HG03442 (cell line): ENCODE measurements at regions not wholly inside any gene's neighbourhood (a gene's known extent, or its start where the extent isn't known, plus 50 kb on each side); places are given as distances from the start of the nearest gene placed in this dataset.
"Not testable (repeated sequence)": the region's sequence is repeated elsewhere in the genome, so short reads cannot be mapped to it uniquely, and the experiment has no call there.

Source experiments
- ATAC-seq: cut with Tn5 transposase; IDR thresholded peaks from one replicate; pipeline ENCODE4 v1.9.1; 2021; ENCODE audit warnings: mild to moderate bottlenecking, moderate library complexity; ENCODE audit not compliant: unreplicated experiment

DNA sequence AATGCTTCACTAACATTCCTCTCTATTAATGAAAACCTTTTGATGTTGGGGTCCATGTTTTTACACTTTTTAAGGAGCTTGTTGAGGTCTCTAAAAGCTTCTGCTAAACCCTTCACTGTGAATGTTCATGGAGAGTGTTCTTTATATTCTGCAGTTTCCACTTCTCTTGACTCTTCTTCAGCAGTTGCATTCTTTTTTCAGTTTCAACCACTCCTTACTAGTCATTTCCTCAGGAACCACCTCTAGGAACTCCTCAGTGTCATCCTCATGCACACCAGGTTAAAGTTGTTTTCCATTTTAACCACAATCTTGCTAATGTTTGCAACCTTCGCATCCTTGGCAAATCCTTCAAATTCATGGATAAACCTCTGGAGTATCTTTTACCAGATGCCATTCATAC lies 821.6 kb downstream of the ANKRD7 start:
- ATAC-seq: no peak

DNA sequence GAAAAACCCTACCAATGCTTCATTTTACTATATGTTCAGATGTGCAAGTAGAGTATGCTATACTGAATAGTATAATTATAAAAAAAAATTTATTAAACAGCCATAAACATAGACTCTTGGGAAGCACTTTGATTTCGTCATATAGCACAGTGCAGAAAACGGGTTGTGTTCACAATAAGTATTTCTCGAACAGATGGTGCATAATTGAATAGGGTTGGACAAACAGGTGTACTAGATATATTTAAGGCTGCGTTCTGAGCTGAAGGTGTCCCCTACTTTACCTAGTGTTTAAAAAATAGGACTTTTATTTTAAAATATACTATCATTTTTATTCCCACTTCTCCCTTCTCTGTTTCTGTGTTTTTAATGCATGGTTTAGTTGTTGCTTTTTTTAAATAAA lies 841.5 kb downstream of the ANKRD7 start:
- ATAC-seq: no peak

DNA sequence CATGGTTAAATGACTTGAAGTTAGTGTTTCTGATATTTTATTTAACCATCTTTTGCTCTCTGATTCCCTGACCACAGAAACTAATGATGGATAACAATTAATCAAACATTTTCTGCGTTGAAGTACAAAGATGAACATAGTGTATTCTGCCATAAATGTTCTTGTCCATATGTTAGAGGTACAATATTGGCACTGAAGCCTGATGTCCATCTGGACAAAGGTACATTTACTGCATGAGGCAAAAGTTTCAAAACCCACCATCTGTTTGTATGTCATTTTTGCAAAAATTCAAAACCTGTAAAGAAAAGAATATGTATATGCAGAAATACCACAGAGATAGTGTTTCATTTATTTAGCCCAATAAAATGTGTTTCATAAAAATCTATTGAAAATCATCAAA lies 861.5 kb downstream of the ANKRD7 start:
- ATAC-seq: no peak

DNA sequence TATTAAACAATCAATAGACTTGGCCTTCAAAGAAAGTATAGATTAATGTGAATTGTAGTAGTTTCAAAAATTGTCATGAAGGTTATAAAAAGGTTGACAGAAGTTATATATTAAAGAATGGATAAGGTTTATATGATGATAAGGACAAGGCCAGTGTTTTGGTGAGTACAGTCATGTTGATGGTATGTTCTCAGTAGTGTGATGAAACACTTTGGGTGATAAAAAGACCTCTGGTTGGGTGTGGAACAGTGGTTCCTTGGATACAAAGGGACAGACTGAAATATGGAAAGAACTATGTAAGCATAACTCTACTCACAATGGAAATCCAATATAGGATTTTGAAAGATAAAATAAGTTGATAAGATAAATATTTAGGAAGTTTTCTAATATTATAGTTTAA lies 866.3 kb downstream of the ANKRD7 start:
- ATAC-seq: no peak

DNA sequence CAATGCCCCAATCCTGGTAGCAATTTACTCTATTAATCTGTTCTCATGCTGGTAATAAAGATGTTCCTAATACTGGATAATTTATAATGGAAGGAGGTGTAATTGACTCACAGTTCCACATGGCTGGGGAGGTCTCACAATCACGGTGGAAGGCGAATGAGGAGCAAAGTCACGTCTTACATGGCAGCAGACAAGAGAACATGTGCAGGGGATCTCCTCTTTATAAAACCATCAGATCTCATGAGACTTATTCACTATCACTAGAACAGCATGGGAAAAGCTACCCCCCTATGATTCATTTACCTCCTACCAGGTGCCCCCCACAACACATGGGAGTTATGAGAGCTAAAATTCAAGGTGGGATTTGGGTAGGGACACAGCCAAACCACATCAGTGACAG lies 872.2 kb downstream of the ANKRD7 start:
- no peak for ATAC-seq

DNA sequence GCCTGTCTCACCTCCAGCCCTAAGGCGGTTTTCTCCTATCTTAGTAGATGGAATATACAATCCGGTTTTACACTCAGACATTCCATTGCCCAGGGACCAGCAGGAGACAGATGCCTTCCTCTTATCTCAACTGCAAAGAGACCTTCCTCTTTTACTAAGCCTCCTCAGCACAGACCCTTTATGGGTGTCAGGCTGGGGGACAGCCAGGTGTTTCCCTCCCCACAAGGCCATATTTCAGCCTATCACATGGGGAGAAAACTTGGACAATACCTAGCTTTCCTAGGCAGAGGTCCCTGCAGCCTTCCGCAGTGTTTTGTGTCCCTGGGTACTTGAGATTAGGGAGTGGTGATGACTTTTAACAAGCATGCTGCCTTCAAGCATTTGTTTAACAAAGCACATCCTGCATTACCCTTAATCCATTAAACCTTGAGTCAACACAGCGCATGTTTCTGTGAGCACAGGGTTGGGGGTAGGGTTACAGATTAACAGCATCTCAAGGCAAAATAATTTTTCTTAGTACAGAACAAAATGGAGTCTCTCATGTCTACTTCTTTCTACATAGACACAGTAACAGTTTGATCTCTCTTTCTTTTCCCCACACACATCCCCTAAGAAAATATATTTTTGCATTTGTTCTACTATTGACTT lies 876.2 kb downstream of the ANKRD7 start:
- not testable (repeated sequence) for ATAC-seq

DNA sequence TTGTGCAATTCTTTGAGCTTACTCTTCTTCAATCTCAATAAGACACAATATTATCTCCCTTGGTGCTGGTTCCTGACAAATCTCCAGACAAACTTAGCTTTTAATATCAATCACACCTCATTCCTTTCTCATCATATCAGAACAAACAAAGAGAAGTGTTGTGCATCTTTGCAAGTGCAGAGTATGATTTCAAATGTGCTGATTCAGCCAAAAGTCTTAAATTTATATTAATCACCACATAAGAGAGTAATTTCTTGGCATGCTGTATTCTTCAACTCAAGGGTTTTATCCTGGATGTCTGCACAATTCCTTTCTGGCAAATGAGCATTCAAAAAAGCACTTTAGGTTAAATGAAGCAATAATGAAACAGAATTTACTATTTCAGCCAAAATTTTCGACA lies 877.8 kb downstream of the ANKRD7 start:
- ATAC-seq: no peak

DNA sequence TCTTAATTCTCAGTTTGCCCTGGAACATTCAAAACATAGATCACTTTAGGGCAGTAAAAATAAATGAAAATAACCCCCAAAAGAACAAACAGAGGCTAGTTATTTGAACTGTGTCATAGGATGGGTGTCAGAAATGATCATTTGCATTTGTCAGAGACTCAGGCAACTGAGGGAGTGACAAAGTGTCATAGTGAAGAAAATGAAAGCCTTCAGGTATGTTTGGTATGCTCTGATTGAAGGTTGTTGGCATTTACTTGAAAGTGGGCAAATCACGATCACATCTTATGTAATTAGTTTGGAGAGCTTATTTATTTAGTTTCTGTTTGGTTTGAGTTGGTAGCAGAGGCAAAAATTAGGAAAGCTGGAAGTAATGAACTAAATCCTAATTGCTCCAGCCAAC lies 880.9 kb downstream of the ANKRD7 start:
- ATAC-seq: no peak

DNA sequence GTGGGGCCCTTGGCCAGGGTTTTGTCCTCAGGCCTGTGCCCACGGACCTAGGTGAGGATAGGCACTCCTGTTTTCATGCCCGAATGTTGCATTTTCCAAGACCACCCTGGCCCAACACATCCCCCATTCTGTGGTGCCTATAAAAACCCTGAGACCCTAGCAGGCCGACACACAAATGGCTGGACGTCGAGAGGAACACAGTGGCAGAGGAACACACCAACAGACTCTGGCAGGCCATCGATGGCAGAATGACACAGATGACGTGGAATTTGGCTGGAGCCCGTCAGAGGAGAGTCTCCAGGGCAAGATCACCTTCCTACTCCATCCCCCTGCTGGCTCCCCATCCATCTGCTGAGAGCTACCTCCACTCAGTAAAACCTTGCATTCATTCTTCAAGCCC lies 898.8 kb downstream of the ANKRD7 start:
- ATAC-seq: no peak

DNA sequence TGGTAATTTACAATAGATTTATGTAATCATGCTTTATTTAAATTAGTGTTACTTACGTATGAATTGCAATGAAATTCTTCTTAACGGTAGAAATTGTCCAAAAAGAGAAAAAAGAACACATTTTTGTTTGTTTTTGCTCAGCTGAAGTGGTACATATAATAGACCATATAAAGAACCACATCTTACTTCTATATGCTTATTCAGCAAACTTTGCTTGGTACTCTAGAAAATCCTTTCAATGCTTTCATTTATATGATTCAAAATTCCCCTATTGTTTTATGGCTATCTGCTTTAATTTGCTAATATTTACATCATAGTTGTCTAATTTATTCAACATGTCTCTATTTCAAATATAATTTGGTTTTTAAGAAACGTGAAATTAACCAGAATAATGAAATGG lies 903.2 kb downstream of the ANKRD7 start:
- no peak for ATAC-seq

DNA sequence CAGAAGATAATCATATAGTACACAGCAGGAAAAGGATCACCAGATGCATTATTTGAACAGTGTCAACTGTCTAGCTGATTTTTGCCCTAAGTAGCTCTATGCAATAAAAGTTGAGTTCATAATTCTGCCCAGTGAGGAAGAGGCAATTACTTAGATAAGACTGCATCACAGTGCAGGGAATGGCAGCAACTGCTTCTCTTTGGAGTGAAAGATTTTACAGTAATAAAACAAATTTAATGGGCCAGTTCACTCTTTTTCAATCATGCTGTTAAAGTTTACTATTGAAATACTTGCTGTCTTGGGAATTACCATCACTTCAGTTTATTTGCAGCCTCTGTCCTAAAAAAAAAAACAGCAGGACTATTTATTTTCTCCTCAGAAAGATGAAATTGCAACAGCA lies 907.9 kb downstream of the ANKRD7 start:
- no peak for ATAC-seq

DNA sequence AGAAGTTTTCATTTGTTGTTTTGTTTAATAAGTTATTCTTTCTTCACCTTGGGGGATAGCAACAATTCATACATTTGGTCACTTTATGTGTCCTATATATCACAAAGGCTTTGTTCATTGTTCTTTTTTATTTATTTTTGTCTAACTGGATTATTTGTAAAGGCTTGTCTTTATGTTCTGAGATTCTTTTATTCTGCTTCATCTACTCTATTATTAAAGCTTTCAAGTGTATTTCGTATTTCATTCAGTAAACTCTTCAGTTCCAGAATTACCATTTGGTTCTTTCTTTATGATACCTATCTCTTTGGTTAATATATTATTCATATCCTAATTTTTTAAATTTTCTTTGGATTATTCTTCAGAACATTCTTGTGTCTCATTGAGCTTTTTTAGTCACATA lies 942.9 kb downstream of the ANKRD7 start:
- no peak for ATAC-seq

DNA sequence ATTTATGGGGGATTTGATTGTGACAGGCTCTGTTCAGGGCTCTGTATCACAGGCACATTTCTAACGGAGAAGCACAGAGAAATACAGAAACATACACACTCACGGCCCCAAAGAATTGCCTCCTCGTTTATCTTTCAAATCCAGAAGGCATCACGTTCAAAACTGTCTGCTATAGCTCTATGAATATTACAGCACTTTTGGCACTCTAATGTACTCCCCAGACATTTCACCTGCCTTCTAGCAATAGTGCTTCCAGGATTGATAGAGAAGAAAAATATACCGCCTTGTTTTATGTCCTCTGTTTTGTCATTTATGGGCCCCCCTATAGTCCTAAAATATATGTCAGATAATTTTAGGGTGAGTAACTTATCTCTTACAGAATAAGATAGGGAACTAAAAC lies 947.5 kb downstream of the ANKRD7 start:
- no peak for ATAC-seq

DNA sequence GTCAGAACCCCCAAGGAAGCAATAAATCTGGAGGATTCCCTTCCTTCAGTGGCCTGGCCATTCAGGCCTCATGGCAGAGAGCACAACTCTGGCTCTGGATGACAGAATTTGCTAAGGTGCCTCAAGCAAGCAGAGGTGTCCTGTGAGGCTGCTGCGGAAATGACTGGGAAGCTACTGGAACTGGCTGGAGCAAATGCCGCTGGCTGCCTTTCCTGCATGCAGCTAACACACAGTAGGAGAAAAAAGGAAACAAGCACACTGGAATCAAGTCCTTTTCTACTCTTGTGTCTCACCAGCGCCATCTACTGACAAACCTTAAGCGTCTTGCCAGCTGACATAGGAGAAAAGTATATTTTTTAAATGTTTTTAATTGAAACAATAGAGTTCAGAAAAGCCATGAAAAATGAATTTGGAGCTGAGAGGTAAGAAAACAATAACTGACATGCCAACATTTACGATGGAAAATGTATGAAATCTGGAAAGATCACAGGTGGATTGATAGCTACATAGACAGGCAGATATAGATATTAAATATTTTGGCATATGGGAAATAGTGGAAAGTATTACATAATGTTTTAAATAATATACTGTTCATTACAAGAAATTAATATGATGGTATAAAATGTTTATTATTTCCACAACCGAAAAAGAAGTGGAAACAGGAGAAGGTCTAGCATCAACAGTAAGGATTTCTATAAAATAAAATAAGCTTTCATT lies 951.6 kb downstream of the ANKRD7 start:
- peak; percentile 77 for ATAC-seq

DNA sequence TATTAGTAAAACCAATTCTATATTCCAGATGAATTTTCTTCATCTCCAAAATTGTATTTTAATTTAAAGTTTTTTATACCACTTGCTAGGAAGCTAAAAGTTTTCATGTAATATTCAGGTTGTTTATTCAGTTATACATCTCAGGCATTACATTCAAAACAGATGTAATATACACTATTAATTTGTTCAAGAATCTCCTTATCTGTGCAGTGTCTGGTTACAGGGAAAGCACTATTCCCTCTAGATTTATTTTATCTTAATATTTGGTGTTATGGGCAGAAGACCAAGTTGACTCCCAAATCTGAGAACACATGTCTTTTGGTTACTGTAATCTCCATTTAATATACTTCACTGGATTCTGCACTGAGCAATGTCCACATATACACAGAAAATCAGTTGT lies 953.4 kb downstream of the ANKRD7 start:
- no peak for ATAC-seq

DNA sequence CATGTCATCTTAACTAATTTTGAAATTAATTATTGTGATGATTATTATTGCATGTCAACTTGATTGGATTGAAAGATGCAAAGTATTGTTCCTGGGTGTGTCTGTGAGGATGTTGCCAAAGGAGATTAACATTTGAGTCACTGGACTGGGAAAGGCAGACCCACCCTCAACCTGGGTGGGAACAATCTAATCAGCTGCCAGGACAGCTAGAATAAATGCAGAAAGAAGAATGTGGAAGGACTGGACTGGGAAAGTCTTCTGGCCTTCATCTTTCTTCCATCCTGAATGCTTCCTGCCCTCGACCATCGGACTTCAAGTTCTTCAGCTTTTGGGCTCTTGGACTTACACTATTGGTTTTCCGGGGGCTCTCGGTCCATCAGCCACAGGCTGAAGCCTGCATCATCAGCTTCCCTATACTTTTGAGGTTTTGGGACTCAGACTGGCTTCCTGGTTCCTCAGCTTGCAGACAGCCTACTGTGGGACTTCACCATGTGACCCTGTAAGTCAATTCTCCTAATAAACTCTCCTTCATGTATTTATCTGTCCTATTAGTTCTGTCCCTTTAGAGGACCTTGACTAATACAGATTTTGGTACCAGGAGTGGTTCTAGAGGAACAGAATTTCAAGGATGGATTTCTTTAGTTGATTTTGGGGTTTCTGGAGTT lies 959.8 kb downstream of the ANKRD7 start:
- no peak for ATAC-seq

DNA sequence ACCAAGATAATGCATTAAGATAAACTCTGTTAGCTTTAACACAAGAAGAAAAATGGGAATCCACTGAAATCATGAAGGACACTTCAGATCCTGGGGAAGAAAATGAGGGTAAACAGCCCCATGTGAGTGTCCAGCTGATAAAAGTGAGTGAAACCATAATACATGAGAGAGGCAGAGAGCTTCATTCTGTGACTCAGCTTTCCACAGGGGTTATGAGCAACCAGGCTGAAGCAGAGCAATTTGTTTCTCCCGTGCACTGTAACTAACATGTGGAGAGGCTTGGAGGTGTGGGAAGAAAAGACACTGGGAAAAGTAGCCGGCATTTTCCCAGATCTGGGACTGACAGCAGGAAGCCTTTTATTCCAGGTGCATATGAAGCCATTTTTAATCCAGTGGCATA lies 971.7 kb downstream of the ANKRD7 start:
- no peak for ATAC-seq

DNA sequence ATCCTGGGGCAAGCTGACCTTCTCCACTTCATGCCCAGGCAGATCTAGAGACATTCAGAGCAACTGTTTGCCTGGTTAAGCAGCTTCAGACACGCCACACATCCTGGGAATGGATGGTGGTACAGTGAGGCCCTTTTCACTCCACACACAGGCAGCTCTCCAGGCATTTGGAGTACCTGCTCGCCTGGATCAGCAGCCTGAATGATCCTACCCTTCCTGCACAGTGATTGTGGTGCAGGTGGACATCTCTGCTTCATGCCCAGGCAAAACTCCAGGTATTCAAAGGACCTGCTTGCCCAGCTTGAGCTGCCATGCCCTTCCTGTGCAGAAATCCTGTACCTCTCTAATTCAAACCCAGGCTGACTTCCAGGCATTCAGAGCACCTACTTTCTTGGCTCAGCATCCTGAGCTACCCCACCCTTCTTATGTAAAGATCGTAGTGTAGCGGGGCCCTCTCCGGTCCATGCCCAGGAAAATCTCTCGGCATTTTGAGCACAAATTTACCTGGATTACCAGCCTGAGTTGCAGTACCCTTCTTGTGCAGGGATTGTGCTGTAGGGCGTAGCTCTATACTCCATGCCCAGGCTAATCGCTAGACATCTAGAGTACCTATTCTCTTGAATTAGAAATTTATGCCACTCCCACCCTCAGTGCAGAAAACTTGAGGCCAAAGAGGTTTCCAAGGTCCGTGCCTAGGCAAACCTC lies 972.8 kb downstream of the ANKRD7 start:
- ATAC-seq: no peak

DNA sequence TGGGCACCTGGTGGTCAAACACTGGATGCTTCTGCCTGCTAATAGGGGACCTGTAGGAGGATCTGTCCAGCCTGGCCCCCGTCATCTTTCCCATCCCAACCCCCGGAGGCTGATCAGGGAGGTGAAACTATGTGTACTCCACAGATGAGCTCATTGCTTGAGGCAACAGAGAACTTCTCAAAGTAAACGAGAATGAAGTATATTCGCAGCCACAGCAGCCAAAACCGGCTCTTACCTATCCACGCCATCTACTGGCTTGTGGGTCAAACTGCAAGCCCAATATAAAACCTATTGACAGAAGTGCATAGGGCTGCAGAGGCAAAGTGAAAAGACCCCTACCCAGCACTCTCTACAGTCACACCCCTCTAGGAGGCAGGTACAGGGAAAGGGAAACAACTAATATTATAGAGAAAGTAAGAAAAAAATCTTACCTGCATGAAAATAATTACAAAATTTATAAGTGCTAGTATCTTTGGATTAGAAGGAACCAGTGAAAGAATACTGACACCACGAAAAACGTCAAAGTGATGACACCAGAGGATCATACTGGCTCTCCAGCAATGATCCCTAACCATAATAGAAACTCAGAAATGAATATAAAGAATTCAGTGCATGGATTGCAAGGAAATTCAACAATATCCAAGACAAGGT lies 973.5 kb downstream of the ANKRD7 start:
- peak; percentile 96 for ATAC-seq

DNA sequence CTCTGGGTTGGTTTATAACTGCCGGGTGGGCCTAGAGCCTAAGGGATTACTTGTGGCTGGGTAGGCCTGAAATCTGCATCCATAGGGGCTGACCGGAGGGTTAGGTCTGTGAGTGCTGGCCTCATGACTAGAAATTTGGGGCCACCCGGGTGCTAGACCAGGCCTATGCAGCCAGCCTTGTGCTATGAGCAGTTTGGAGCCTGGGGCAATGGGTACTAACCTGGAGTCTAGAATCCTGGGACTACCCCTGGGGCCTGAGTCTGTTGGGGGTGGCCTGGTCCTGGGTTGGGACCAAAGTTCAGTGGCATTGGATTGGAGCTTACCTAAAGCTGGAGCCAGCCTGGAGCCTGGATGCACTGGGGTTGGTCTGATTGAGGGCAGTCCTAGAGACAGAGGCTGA lies 995.2 kb downstream of the ANKRD7 start:
- no peak for ATAC-seq

DNA sequence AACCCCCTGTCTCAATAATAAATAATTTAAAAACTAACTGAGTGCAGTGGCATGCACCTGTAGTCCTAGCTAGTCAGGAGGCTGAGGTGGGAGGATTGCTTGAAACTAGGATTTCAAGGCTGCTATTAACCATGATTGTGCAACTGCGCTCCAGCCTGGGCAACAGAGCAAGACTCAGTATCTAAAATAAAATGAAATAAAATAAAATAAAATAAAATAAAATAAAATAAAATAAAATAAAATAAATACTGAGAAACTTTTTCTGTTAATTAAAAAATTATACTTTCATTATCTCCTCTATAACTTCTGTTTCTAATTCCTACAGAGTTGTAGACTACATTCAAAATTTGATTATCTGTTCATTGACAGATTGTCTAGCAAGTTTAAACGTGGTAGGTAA lies 999.4 kb downstream of the ANKRD7 start:
- ATAC-seq: no peak
